GM12878 (cell line): ENCODE measurements at regions not wholly inside any gene's neighbourhood (a gene's known extent, or its start where the extent isn't known, plus 50 kb on each side); places are given as distances from the start of the nearest gene placed in this dataset.

ENCODE experiments used
- ATAC-seq: fragments of 200-7000 bp; cut with Tn5 transposase; 3 replicates; pipeline ENCODE4 v1.9.1; 2020; ENCODE audit warnings: mild to moderate bottlenecking, moderate library complexity
- BruUV-seq: library from RNA; stranded (reverse); fragments of 400-500 nt; replicated peaks from 2 replicates; lab custom pipeline; 2021; lab: Mats Ljungman, UMichigan
- CTCF ChIA-PET: fragments of 300-600 bp; sonication (Branson Sonifier 250); formaldehyde crosslinking; extraction: SDS; loops from one replicate; lab custom pipeline; 2021; ENCODE audit warnings: inconsistent platforms; lab: Yijun Ruan, JAX
- POLR2A ChIA-PET: fragments of 350-600 bp; formaldehyde crosslinking; extraction: SDS; loops from one replicate; lab custom pipeline; 2021; ENCODE audit warnings: inconsistent platforms; lab: Charles Lee
- RAD21 ChIA-PET: fragments of 300-600 bp; sonication (Branson Sonifier 250); formaldehyde crosslinking; loops from one replicate; lab custom pipeline; 2023; ENCODE audit warnings: antibody characterized with exemption; ENCODE audit not compliant: unreplicated experiment; lab: Charles Lee
- SMC1A ChIA-PET: fragments of 300-600 bp; sonication (Branson Sonifier 250); formaldehyde crosslinking; loops from one replicate; lab custom pipeline; 2023; ENCODE audit not compliant: unreplicated experiment, uncharacterized antibody; lab: Charles Lee
- DNase-seq: peaks from one replicate; pipeline ENCODE4 v3.0.0-alpha.2; 2011; ENCODE audit warnings: low read depth, low spot score
- FAIRE-seq: peaks from 3 replicates; lab custom pipeline; 2011; peaks lifted over from hg19 to GRCh38; lab: Jason Lieb, UNC
- H2AFZ ChIP-seq: 2 replicates; pipeline ENCODE4 v1.6.0; 2011; ENCODE audit warnings: low read depth, low read length, control low read depth; ENCODE audit not compliant: control insufficient read depth
- H3K27ac ChIP-seq: 2 replicates; pipeline ENCODE4 v1.5.1; 2011; ENCODE audit warnings: control low read depth; ENCODE audit not compliant: control insufficient read depth, insufficient read depth
- H3K27me3 ChIP-seq, 2 experiments: replicated peaks in 1 of 2; 2 replicates each; pipeline versions ENCODE4 v1.6.0 to v1.6.1; 2011; ENCODE audit warnings: low read length in 1 of 2; ENCODE audit not compliant: control insufficient read depth in 2 of 2, insufficient read depth in 2 of 2
- H3K36me3 ChIP-seq, 2 experiments: 2 replicates each; pipeline ENCODE4 v1.5.1; 2011; ENCODE audit warnings: low read length in 1 of 2; ENCODE audit not compliant: control insufficient read depth in 2 of 2, insufficient read depth in 2 of 2
- H3K4me1 ChIP-seq: 2 replicates; pipeline ENCODE4 v1.6.1; 2011; ENCODE audit warnings: mild to moderate bottlenecking, low read length, moderate library complexity, mixed read lengths; ENCODE audit not compliant: control insufficient read depth, insufficient read depth
- H3K4me2 ChIP-seq: 2 replicates; pipeline ENCODE4 v1.6.0; 2011; ENCODE audit warnings: control low read depth; ENCODE audit not compliant: control insufficient read depth, insufficient read depth
- H3K4me3 ChIP-seq: fragments of 200-600 bp; sonication (generic); 2 replicates; pipeline ENCODE4 v1.5.1; 2016
- H3K79me2 ChIP-seq: 2 replicates; pipeline ENCODE4 v1.6.0; 2011; ENCODE audit warnings: low read length; ENCODE audit not compliant: control insufficient read depth, insufficient read depth
- H3K9ac ChIP-seq: 2 replicates; pipeline ENCODE4 v1.8.0; 2011; ENCODE audit warnings: low read length, control low read depth, mixed read lengths; ENCODE audit not compliant: control insufficient read depth, insufficient read depth
- H3K9me3 ChIP-seq: replicated peaks from 3 replicates; pipeline ENCODE4 v1.5.1; 2011; ENCODE audit warnings: mild to moderate bottlenecking, low read length; ENCODE audit not compliant: control insufficient read depth, insufficient read depth
- H4K20me1 ChIP-seq: 2 replicates; pipeline ENCODE4 v1.6.0; 2011; ENCODE audit not compliant: control insufficient read depth, insufficient read depth
- SP1 ChIP-seq: IDR thresholded peaks from one replicate; pipeline ENCODE4 v1.6.1; 2011; ENCODE audit warnings: low read depth, low read length
- SREBF2 ChIP-seq: IDR thresholded peaks from 2 replicates; pipeline ENCODE4 v1.6.1; 2012; ENCODE audit warnings: mild to moderate bottlenecking, low read length
- TBL1XR1 ChIP-seq: IDR thresholded peaks from 2 replicates; pipeline ENCODE4 v1.6.1; 2012; ENCODE audit warnings: low read depth, low read length, improper control_type of control experiment
- WGBS: methylation state at CpG from one replicate; pipeline ENCODE4 v1.1.6; 2016; ENCODE audit warnings: low lambda C conversion rate; ENCODE audit not compliant: insufficient replicate concordance, insufficient coverage; ENCODE audit errors: missing lambda C conversion rate; 5-methylcytosine and 5-hydroxymethylcytosine counted together
- in situ Hi-C: fragments of 300-500 bp; cut with MboI; formaldehyde crosslinking; loops from 9 replicates; pipeline ENCODE4 v1.14.3; 2018; ENCODE audit warnings: mixed read lengths
- intact Hi-C: fragments of 100-400 bp; cut with micrococcal nuclease; formaldehyde crosslinking; loops from one replicate; pipeline ENCODE4 v1.14.2; 2022; ENCODE audit not compliant: unreplicated experiment
- TF ChIP-seq, protein P1 (sequence below): IDR thresholded peaks from 2 replicates; pipeline ENCODE4 v1.6.1; 2012; ENCODE audit warnings: mild to moderate bottlenecking, low read depth, low read length
- TF ChIP-seq, protein P2 (sequence below): IDR thresholded peaks from 2 replicates; pipeline ENCODE4 v1.6.1; 2011; ENCODE audit warnings: low read depth, low read length, improper control_type of control experiment, borderline replicate concordance
- TF ChIP-seq, protein P3 (sequence below): fragments of 450-650 bp; formaldehyde crosslinking; IDR thresholded peaks from 2 replicates; pipeline ENCODE4 v1.5.0; 2022; ENCODE audit warnings: mild to moderate bottlenecking, missing genetic modification characterization

GRCh38 chr12:100687686-100688085 lies 106.9 kb upstream of the ANO4 start:
- FAIRE-seq (no peak), DNase-seq (no peak), ATAC-seq (no peak)
- Histone ChIP-seq H2AFZ (no peak overlapping the region), H3K9me3 (peaks cover 2% of the 10 kb centered on the region; the same call in 1 of the 3 replicates), H3K4me2 (no peak overlapping the region), H3K27me3 (no peaks in the 10 kb centered on the region), H4K20me1 (no peaks in the 10 kb centered on the region), H3K27ac (no peak overlapping the region), H3K79me2 (no peaks in the 10 kb centered on the region), H3K36me3 (no peaks in the 10 kb centered on the region), H3K9ac (no peak overlapping the region), H3K4me1 (no peaks in the 10 kb centered on the region), H3K4me3 (no peak overlapping the region)
- RAD21 ChIA-PET, result no interaction called here
- CTCF ChIA-PET, result interaction anchor here (1.1 to 1.7 kb wide), 3 partner anchors 17 to 283 kb away, joined by 4 to 5 read pairs (median 4); no protein-coding TSS in a partner anchor
- POLR2A ChIA-PET, result interaction anchor here (0.5 kb wide), 1 partner anchor 563 kb away, joined by 3 read pairs; no protein-coding TSS in a partner anchor
- intact Hi-C loops (no loop called here), in situ Hi-C loops (no loop called here)
- 45% methylated on average over 1 of the region's 1 CpG for WGBS
- SMC1A ChIA-PET, result interaction anchor here (1.1 to 1.7 kb wide), 2 partner anchors 8 to 11 kb away, joined by 3 read pairs; no protein-coding TSS in a partner anchor
- TF ChIP-seq SP1 (no peak), SREBF2 (no peak), TBL1XR1 (no peak)
- TF ChIP-seq, protein P1, sequence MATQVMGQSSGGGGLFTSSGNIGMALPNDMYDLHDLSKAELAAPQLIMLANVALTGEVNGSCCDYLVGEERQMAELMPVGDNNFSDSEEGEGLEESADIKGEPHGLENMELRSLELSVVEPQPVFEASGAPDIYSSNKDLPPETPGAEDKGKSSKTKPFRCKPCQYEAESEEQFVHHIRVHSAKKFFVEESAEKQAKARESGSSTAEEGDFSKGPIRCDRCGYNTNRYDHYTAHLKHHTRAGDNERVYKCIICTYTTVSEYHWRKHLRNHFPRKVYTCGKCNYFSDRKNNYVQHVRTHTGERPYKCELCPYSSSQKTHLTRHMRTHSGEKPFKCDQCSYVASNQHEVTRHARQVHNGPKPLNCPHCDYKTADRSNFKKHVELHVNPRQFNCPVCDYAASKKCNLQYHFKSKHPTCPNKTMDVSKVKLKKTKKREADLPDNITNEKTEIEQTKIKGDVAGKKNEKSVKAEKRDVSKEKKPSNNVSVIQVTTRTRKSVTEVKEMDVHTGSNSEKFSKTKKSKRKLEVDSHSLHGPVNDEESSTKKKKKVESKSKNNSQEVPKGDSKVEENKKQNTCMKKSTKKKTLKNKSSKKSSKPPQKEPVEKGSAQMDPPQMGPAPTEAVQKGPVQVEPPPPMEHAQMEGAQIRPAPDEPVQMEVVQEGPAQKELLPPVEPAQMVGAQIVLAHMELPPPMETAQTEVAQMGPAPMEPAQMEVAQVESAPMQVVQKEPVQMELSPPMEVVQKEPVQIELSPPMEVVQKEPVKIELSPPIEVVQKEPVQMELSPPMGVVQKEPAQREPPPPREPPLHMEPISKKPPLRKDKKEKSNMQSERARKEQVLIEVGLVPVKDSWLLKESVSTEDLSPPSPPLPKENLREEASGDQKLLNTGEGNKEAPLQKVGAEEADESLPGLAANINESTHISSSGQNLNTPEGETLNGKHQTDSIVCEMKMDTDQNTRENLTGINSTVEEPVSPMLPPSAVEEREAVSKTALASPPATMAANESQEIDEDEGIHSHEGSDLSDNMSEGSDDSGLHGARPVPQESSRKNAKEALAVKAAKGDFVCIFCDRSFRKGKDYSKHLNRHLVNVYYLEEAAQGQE, result no peak
- TF ChIP-seq, protein P2, sequence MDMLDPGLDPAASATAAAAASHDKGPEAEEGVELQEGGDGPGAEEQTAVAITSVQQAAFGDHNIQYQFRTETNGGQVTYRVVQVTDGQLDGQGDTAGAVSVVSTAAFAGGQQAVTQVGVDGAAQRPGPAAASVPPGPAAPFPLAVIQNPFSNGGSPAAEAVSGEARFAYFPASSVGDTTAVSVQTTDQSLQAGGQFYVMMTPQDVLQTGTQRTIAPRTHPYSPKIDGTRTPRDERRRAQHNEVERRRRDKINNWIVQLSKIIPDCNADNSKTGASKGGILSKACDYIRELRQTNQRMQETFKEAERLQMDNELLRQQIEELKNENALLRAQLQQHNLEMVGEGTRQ, result no peak
- TF ChIP-seq, protein P3, sequence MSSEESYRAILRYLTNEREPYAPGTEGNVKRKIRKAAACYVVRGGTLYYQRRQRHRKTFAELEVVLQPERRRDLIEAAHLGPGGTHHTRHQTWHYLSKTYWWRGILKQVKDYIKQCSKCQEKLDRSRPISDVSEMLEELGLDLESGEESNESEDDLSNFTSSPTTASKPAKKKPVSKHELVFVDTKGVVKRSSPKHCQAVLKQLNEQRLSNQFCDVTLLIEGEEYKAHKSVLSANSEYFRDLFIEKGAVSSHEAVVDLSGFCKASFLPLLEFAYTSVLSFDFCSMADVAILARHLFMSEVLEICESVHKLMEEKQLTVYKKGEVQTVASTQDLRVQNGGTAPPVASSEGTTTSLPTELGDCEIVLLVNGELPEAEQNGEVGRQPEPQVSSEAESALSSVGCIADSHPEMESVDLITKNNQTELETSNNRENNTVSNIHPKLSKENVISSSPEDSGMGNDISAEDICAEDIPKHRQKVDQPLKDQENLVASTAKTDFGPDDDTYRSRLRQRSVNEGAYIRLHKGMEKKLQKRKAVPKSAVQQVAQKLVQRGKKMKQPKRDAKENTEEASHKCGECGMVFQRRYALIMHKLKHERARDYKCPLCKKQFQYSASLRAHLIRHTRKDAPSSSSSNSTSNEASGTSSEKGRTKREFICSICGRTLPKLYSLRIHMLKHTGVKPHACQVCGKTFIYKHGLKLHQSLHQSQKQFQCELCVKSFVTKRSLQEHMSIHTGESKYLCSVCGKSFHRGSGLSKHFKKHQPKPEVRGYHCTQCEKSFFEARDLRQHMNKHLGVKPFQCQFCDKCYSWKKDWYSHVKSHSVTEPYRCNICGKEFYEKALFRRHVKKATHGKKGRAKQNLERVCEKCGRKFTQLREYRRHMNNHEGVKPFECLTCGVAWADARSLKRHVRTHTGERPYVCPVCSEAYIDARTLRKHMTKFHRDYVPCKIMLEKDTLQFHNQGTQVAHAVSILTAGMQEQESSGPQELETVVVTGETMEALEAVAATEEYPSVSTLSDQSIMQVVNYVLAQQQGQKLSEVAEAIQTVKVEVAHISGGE (CRISPR knock-in tag), result no peak
- BruUV-seq, result no TSS peak
